GM12864 (cell line): ENCODE measurements at regions not wholly inside any gene's neighbourhood (a gene's known extent, or its start where the extent isn't known, plus 50 kb on each side); places are given as distances from the start of the nearest gene placed in this dataset.

Experiments
- DNase-seq: peaks from one replicate; pipeline ENCODE4 v3.0.0-alpha.2; 2011; ENCODE audit warnings: low read depth
- H3K4me3 ChIP-seq: 2 replicates; pipeline ENCODE4 v1.5.1; 2011; ENCODE audit warnings: mild to moderate bottlenecking, low read depth, low read length, control low read depth
- CTCF ChIP-seq: IDR thresholded peaks from 2 replicates; pipeline ENCODE4 v1.5.1; 2011; ENCODE audit warnings: low read depth, mild to moderate bottlenecking, moderate library complexity, low read length, control low read depth, inconsistent platforms; ENCODE audit errors: missing control alignments

GRCh38 chr9:115350548-115350947 is 232.6 kb upstream of the TNC start:
- DNase-seq, result no peak
- H3K4me3 ChIP-seq, result no peak overlapping the region
- no peak for TF ChIP-seq CTCF

GRCh38 chr9:115353681-115354080 is 235.7 kb upstream of the TNC start:
- DNase-seq, result no peak
- H3K4me3 ChIP-seq, result no peak overlapping the region
- TF ChIP-seq CTCF, result no peak

DNA sequence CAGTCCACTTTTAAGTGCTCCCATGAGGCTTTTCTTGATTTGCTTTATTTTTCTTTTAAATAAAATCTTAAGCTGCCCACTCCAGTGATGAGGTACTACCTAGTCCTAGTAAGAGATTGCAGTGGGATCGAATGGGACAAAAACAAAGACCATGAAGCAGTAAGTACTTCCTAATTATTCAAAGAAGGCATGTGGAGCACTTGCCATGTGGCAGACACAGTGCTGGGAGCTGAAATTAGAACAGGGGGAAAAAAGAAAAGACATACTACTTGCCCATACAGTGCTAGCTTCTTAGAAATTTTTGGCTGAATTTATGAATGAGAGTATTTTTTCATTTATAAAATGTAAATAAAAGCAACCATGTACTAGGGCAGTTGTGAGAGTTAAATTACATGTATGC is 239.9 kb upstream of the TNC start:
- DNase-seq, result no peak
- no peak for TF ChIP-seq CTCF
- H3K4me3 ChIP-seq, result no peak overlapping the region

GRCh38 chr9:115359017-115359780 is 241.2 kb upstream of the TNC start:
- no peak for DNase-seq
- TF ChIP-seq CTCF, result no peak
- no peak overlapping the region for H3K4me3 ChIP-seq

DNA sequence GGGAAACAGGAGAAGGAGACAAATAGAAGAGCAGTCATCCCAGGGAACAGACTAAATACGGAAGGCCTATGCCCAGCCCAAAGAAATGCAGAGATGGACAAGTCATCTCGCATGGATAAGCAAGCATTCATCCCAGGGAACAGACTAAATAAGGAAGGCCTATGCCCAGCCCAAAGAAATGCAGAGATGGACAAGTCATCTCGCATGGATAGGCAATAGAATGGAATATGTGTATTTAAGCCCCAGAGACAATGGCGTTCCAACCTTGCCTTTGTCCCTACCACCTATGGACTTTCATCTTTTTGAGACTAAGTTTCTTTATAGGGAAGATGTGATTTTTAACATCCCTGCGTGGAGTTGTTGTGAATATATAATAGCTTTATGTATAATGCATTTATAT is 242.2 kb upstream of the TNC start:
- no peak for TF ChIP-seq CTCF
- no peak overlapping the region for H3K4me3 ChIP-seq
- no peak for DNase-seq

DNA sequence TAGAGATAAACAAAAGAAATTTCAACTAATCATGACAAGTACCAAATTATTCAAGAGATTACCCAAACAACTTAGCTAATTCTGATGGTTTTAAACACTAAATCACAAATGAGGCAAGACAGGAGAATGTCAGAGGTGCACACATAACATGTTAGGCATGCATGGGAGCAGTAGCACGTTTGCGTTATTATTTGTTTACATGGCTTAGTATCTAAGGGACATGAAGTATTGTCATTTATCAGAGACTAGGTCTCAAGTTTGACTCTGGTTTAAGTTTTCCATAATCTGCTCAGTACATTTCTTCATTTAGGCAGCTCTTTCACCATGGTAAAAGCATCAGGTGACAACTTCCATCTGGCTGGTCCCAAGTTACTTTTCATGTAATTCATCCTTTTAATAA is 244.1 kb upstream of the TNC start:
- H3K4me3 ChIP-seq, result no peak overlapping the region
- TF ChIP-seq CTCF, result no peak
- DNase-seq, result no peak

DNA sequence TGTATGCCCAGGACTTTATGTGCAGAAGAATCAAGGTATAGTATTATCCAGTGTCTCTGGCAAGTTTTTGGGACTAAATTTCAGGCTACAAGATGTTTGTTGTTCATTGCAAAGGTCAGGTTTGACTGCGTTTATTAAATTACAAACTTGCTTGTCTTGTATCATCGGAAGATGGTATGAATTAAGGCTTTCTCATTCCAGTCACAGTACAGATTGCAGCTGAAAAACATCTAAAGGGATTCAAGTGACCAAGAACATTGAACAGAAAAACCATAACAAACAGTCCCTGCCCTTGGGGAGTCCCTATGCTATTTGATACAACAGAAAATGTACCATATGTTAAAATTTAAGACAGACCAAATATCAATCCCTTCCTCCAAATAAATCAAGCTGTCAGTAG is 244.7 kb upstream of the TNC start:
- DNase-seq, result no peak
- no peak for TF ChIP-seq CTCF
- H3K4me3 ChIP-seq, result no peak overlapping the region
